Activated CD4-positive, alpha-beta T cell treated with anti-CD3 and anti-CD28 coated beads, Interleukin-2, Interleukin-4, amounts not matched to agents 100 ng/mL and 50 ng/mL, durations not matched to agents 16 hours and 8 hours (primary cell): ENCODE measurements at regions not wholly inside any gene's neighbourhood (a gene's known extent, or its start where the extent isn't known, plus 50 kb on each side); places are given as distances from the start of the nearest gene placed in this dataset.
"Not testable (repeated sequence)": the region's sequence is repeated elsewhere in the genome, so short reads cannot be mapped to it uniquely, and the experiment has no call there.

ENCODE experiments used
- DNase-seq: peaks from one replicate; pipeline ENCODE4 v3.0.0-alpha.2; 2020; ENCODE audit warnings: low spot score

- DNase-seq = no peak
These were observed 60.2 kb downstream of the THNSL1 start for GRCh38 chr10:25076506-25077177.

- DNase-seq = no peak
These were observed 62.4 kb downstream of the THNSL1 start for GRCh38 chr10:25078658-25079431.

GRCh38 chr10:25080880-25081581, 64.6 kb downstream of the THNSL1 start:
- peak; percentile 67 for DNase-seq

GRCh38 chr10:25082276-25083204, 66.1 kb downstream of the THNSL1 start:
- no peak for DNase-seq

GRCh38 chr10:25083546-25084111, 67.2 kb downstream of the THNSL1 start:
- no peak for DNase-seq

- no peak for DNase-seq
These were observed 68.0 kb downstream of the THNSL1 start for GRCh38 chr10:25084447-25084846.

- no peak for DNase-seq
These were observed 78.2 kb downstream of the THNSL1 start for GRCh38 chr10:25094590-25094989.

- no peak for DNase-seq
These were observed 77.0 kb upstream of the GPR158 start for GRCh38 chr10:25097669-25098411.

GRCh38 chr10:25100141-25100540, 74.7 kb upstream of the GPR158 start:
- no peak for DNase-seq

GRCh38 chr10:25101461-25102146, 73.2 kb upstream of the GPR158 start:
- DNase-seq = no peak

- no peak for DNase-seq
These were observed 72.5 kb upstream of the GPR158 start for GRCh38 chr10:25102147-25102822.

- no peak for DNase-seq
These were observed 71.1 kb upstream of the GPR158 start for GRCh38 chr10:25103703-25104102.

- DNase-seq = no peak
These were observed 70.4 kb upstream of the GPR158 start for GRCh38 chr10:25104441-25104840.

- no peak for DNase-seq
These were observed 69.5 kb upstream of the GPR158 start for GRCh38 chr10:25105262-25105661.

GRCh38 chr10:25105743-25106260, 69.0 kb upstream of the GPR158 start:
- no peak for DNase-seq

GRCh38 chr10:25107756-25108155, 67.0 kb upstream of the GPR158 start:
- no peak for DNase-seq

- not testable (repeated sequence) for DNase-seq
These were observed 64.9 kb upstream of the GPR158 start for GRCh38 chr10:25109896-25110295.

- no peak for DNase-seq
These were observed 62.8 kb upstream of the GPR158 start for GRCh38 chr10:25112016-25112415.
